ENCODE measurements at regions not wholly inside any gene's neighbourhood (a gene's known extent, or its start where the extent isn't known, plus 50 kb on each side); places are given as distances from the start of the nearest gene placed in this dataset.

DNA sequence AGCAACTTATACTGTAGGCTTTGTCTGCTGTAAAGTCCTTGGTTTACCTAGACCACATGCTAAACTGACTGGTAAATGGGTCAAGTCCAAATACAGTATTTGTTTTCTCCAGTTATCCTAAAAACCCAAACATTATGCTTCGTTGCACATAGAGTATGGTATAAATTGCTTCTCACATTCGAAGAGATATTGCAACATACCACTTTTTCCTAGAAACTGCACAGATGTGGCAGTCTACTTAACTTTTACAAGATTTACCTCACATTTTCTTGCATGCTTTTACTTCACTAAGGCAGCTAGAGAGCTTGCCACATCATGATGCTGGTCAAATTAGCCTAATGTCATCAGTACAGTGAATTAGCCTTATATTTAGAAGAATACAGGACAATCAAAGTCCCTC lies 66.0 kb upstream of the SCN7A start:
- no peaks in the 10 kb centered on the region for H3K9me3 ChIP-seq (ENCODE audit: low read depth)
- H3K4me1 ChIP-seq (ENCODE audit: low read depth), result no peaks in the 10 kb centered on the region
- TF ChIP-seq, protein P1, sequence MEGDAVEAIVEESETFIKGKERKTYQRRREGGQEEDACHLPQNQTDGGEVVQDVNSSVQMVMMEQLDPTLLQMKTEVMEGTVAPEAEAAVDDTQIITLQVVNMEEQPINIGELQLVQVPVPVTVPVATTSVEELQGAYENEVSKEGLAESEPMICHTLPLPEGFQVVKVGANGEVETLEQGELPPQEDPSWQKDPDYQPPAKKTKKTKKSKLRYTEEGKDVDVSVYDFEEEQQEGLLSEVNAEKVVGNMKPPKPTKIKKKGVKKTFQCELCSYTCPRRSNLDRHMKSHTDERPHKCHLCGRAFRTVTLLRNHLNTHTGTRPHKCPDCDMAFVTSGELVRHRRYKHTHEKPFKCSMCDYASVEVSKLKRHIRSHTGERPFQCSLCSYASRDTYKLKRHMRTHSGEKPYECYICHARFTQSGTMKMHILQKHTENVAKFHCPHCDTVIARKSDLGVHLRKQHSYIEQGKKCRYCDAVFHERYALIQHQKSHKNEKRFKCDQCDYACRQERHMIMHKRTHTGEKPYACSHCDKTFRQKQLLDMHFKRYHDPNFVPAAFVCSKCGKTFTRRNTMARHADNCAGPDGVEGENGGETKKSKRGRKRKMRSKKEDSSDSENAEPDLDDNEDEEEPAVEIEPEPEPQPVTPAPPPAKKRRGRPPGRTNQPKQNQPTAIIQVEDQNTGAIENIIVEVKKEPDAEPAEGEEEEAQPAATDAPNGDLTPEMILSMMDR (IDR thresholded peaks at IDR 0.05; ENCODE audit: low read depth, low read length), result no peak
- no peak for DNase-seq (ENCODE audit: low read depth in 1 of 2, low spot score in 1 of 2)
- H3K36me3 ChIP-seq, result no peaks in the 10 kb centered on the region
- H3K27me3 ChIP-seq, result no peaks in the 10 kb centered on the region
- H3K27ac ChIP-seq, result no peak overlapping the region
- no peak overlapping the region for H3K4me3 ChIP-seq

DNA sequence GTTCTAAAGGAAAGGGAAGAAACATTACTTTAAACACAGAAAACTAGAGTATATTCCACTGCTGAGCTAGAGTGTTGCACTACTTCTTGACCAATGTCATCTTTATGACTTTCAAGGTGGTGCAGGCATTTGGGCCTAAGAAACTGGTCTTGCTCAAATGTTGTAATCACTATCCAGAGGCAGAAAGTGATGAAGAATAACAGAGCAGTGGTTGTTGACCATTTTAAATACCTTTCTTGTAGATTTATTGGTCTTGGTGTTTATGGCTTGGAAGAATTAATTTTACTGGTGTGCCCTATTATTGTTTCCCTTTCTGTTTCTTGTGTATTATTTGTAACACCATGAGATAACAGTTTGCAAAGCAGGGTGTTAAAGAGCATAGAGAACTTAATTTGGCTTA lies 56.9 kb upstream of the SCN7A start:
- Histone ChIP-seq H3K4me1 (ENCODE audit: low read depth) (no peaks in the 10 kb centered on the region), H3K36me3 (no peaks in the 10 kb centered on the region), H3K27me3 (no peaks in the 10 kb centered on the region), H3K4me3 (no peak overlapping the region), H3K27ac (no peak overlapping the region), H3K9me3 (ENCODE audit: low read depth) (no peaks in the 10 kb centered on the region)
- TF ChIP-seq, protein P1 (IDR thresholded peaks at IDR 0.05; ENCODE audit: low read depth, low read length), result no peak
- no peak for DNase-seq (ENCODE audit: low read depth in 1 of 2, low spot score in 1 of 2)

DNA sequence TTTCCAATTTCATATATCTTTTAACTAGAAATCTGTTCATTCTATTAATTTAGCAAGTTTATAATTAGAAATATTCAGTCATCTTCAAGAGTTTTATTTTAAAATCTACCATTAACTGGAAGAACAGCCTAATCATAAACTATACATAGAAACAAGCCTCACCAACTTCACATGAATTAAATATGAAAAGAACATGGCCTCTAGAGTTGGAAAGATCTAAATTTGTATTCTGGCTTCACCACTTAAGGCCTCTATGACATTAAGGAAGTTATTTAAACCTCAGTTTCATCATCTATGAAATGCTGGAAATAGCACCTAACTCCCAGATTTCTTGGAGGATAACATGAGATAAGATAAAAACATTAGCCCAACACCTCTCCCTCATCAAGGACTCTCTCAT lies 51.4 kb upstream of the SCN7A start:
- Histone ChIP-seq H3K4me3 (no peak overlapping the region), H3K4me1 (ENCODE audit: low read depth) (no peaks in the 10 kb centered on the region), H3K27ac (no peak overlapping the region), H3K27me3 (no peaks in the 10 kb centered on the region), H3K9me3 (ENCODE audit: low read depth) (no peaks in the 10 kb centered on the region), H3K36me3 (no peaks in the 10 kb centered on the region)
- TF ChIP-seq, protein P1 (IDR thresholded peaks at IDR 0.05; ENCODE audit: low read depth, low read length), result no peak
- DNase-seq (ENCODE audit: low read depth in 1 of 2, low spot score in 1 of 2), result no peak
